H9 (cell line): ENCODE measurements at regions not wholly inside any gene's neighbourhood (a gene's known extent, or its start where the extent isn't known, plus 50 kb on each side); places are given as distances from the start of the nearest gene placed in this dataset.

Experiments used
- DNase-seq: peaks from one replicate; pipeline ENCODE4 v3.0.0-alpha.2; 2017
- H2AFZ ChIP-seq: one replicate; pipeline ENCODE4 v1.6.1; 2013; ENCODE audit warnings: mild to moderate bottlenecking, low read length, control low read depth, moderate library complexity
- H2AK5ac ChIP-seq: 2 replicates; pipeline ENCODE4 v1.6.1; 2013; ENCODE audit warnings: low read length, control low read depth, mixed read lengths; ENCODE audit not compliant: insufficient read length
- H2BK120ac ChIP-seq: one replicate; pipeline ENCODE4 v1.6.1; 2013; ENCODE audit warnings: low read depth, mild to moderate bottlenecking, low read length, control low read depth, inconsistent platforms; ENCODE audit not compliant: poor library complexity, severe bottlenecking
- H2BK12ac ChIP-seq: 2 replicates; pipeline ENCODE4 v1.6.1; 2013; ENCODE audit warnings: low read length, control low read depth, mixed read lengths, low read depth; ENCODE audit not compliant: insufficient read length
- H2BK15ac ChIP-seq: 2 replicates; pipeline ENCODE4 v1.6.1; 2013; ENCODE audit warnings: low read depth, low read length, control low read depth
- H2BK20ac ChIP-seq: one replicate; pipeline ENCODE4 v1.6.1; 2013; ENCODE audit warnings: low read depth, mild to moderate bottlenecking, low read length, control low read depth, inconsistent platforms; ENCODE audit not compliant: poor library complexity, severe bottlenecking
- H2BK5ac ChIP-seq: 2 replicates; pipeline ENCODE4 v1.6.1; 2013; ENCODE audit warnings: low read length, control low read depth, mixed read lengths; ENCODE audit not compliant: insufficient read length
- H3K14ac ChIP-seq: 2 replicates; pipeline ENCODE4 v1.6.1; 2013; ENCODE audit warnings: low read length, control low read depth; ENCODE audit not compliant: insufficient read depth
- H3K18ac ChIP-seq: 2 replicates; pipeline ENCODE4 v1.6.1; 2013; ENCODE audit warnings: low read depth, mild to moderate bottlenecking, mixed read lengths, low read length, control low read depth; ENCODE audit not compliant: insufficient read length
- H3K23ac ChIP-seq: 2 replicates; pipeline ENCODE4 v1.6.1; 2013; ENCODE audit warnings: low read length, control low read depth, mixed read lengths, low read depth; ENCODE audit not compliant: insufficient read length
- H3K23me2 ChIP-seq: 2 replicates; pipeline ENCODE4 v1.6.1; 2013; ENCODE audit warnings: low read depth, mild to moderate bottlenecking, mixed read lengths, low read length, control low read depth; ENCODE audit not compliant: insufficient read length, poor library complexity, severe bottlenecking
- H3K27ac ChIP-seq: 2 replicates; pipeline ENCODE4 v1.5.1; 2013; ENCODE audit warnings: low read length, control low read depth, mixed read lengths, low read depth; ENCODE audit not compliant: insufficient read length
- H3K27me3 ChIP-seq: 2 replicates; pipeline ENCODE4 v1.6.1; 2013; ENCODE audit warnings: low read length, control low read depth, inconsistent platforms; ENCODE audit not compliant: insufficient read depth
- H3K4ac ChIP-seq: 2 replicates; pipeline ENCODE4 v1.6.1; 2013; ENCODE audit warnings: low read depth, mild to moderate bottlenecking, control low read depth, inconsistent platforms, low read length, moderate library complexity
- H3K4me1 ChIP-seq: 2 replicates; pipeline ENCODE4 v1.6.1; 2013; ENCODE audit warnings: low read length, control low read depth, inconsistent platforms; ENCODE audit not compliant: insufficient read depth
- H3K4me2 ChIP-seq: 2 replicates; pipeline ENCODE4 v1.6.1; 2013; ENCODE audit warnings: low read length, control low read depth, mixed read lengths; ENCODE audit not compliant: insufficient read length, insufficient read depth
- H3K56ac ChIP-seq: 2 replicates; pipeline ENCODE4 v1.6.1; 2013; ENCODE audit warnings: low read depth, mild to moderate bottlenecking, mixed read lengths, low read length, control low read depth; ENCODE audit not compliant: insufficient read length
- H3K79me1 ChIP-seq: 2 replicates; pipeline ENCODE4 v1.6.1; 2013; ENCODE audit warnings: low read depth, mild to moderate bottlenecking, moderate library complexity, low read length, control low read depth, inconsistent platforms; ENCODE audit not compliant: insufficient read depth, poor library complexity, severe bottlenecking
- H3K79me2 ChIP-seq: 2 replicates; pipeline ENCODE4 v1.6.1; 2013; ENCODE audit warnings: low read length, control low read depth, inconsistent platforms; ENCODE audit not compliant: insufficient read depth
- H3K9ac ChIP-seq: 2 replicates; pipeline ENCODE4 v1.6.1; 2013; ENCODE audit warnings: low read length, control low read depth, mixed read lengths; ENCODE audit not compliant: insufficient read length; ENCODE audit errors: extremely low read depth
- H3K9me3 ChIP-seq: one replicate; pipeline ENCODE4 v1.6.1; 2013; ENCODE audit warnings: low read depth, low read length, inconsistent platforms; ENCODE audit not compliant: control insufficient read depth
- H3T11ph ChIP-seq: one replicate; pipeline ENCODE4 v1.6.1; 2013; ENCODE audit warnings: mild to moderate bottlenecking, low read length, control low read depth, inconsistent platforms
- H4K20me1 ChIP-seq: one replicate; pipeline ENCODE4 v1.6.1; 2013; ENCODE audit not compliant: control insufficient read depth, insufficient read length, insufficient read depth
- H4K5ac ChIP-seq: 2 replicates; pipeline ENCODE4 v1.6.1; 2013; ENCODE audit warnings: low read depth, mild to moderate bottlenecking, mixed read lengths, low read length, control low read depth; ENCODE audit not compliant: insufficient read length
- H4K8ac ChIP-seq: replicated peaks from 2 replicates; pipeline ENCODE4 v1.6.1; 2013; ENCODE audit warnings: low read length, control low read depth, mixed read lengths, low read depth; ENCODE audit not compliant: insufficient read length
- H4K91ac ChIP-seq: 2 replicates; pipeline ENCODE4 v1.6.1; 2013; ENCODE audit warnings: low read depth, mild to moderate bottlenecking, moderate library complexity, mixed read lengths, low read length, control low read depth; ENCODE audit not compliant: insufficient read length
- H3K27ac Mint-ChIP-seq, 3 experiments: 2 replicates in 2 of 3; 3 replicates in 1 of 3; pipeline ENCODE4 v1.8.0; 2020 to 2021; ENCODE audit warnings: mixed read lengths in 3 of 3, mild to moderate bottlenecking in 1 of 3, moderate library complexity in 1 of 3
- H3K27me3 Mint-ChIP-seq: 2 replicates; pipeline ENCODE4 v1.8.0; 2021; ENCODE audit warnings: low read depth, mild to moderate bottlenecking, moderate library complexity, mixed read lengths
- H3K36me3 Mint-ChIP-seq, 3 experiments: 2 replicates in 2 of 3; 3 replicates in 1 of 3; pipeline ENCODE4 v1.8.0; 2020 to 2021; ENCODE audit warnings: low read depth in 3 of 3, mixed read lengths in 3 of 3; ENCODE audit not compliant: insufficient read depth in 1 of 3
- H3K4me1 Mint-ChIP-seq, 2 experiments: 2 replicates each; pipeline ENCODE4 v1.8.0; 2020; ENCODE audit warnings: mixed read lengths in 2 of 2
- H3K4me3 Mint-ChIP-seq, 2 experiments: 2 replicates in 1 of 2; 3 replicates in 1 of 2; pipeline ENCODE4 v1.8.0; 2020 to 2021; ENCODE audit warnings: mild to moderate bottlenecking in 2 of 2, mixed read lengths in 2 of 2, moderate library complexity in 1 of 2
- H3K9me3 Mint-ChIP-seq, 2 experiments: 2 replicates in 1 of 2; 3 replicates in 1 of 2; pipeline ENCODE4 v1.8.0; 2020; ENCODE audit warnings: mild to moderate bottlenecking in 2 of 2, mixed read lengths in 2 of 2, moderate library complexity in 1 of 2
- CTCF ChIP-seq: fragments of 200-600 bp; sonication (generic); conservative IDR thresholded peaks from 3 replicates; pipeline ENCODE4 v1.8.0; 2021; ENCODE audit warnings: antibody characterized with exemption, mild to moderate bottlenecking
- WGBS: extraction: QIAGEN DNeasy Blood & Tissue Kit; methylation state at CpG from one replicate; pipeline ENCODE4 v1.1.7; 2013; ENCODE audit warnings: missing lambda C conversion rate, low lambda C conversion rate, mixed read lengths; ENCODE audit not compliant: insufficient read length; ENCODE audit errors: extremely low coverage; 5-methylcytosine and 5-hydroxymethylcytosine counted together

- H3K27ac ChIP-seq: no peak overlapping the region
- Mint-ChIP-seq H3K27me3 (peaks cover 2% of the 10 kb centered on the region; the same call in 1 of the 2 replicates), H3K27ac (no peak overlapping the region), H3K4me1 (peaks cover 0 to 9% of the 10 kb centered on the region in 2 experiments; a peak in 2 of 4 replicates), H3K36me3 (peaks cover 18 to 35% (median 24%) of the 10 kb centered on the region in 3 experiments), H3K4me3 (no peak overlapping the region), H3K9me3 (peaks cover 25 to 30% of the 10 kb centered on the region in 2 experiments)
- no peak for DNase-seq
- H2BK5ac ChIP-seq: no peak overlapping the region
- H3K56ac ChIP-seq: no peak overlapping the region
- H3K79me2 ChIP-seq: no peaks in the 10 kb centered on the region; the same call in 1 of the 2 replicates
- no peaks in the 10 kb centered on the region for H4K20me1 ChIP-seq
- peaks cover 7% of the 10 kb centered on the region for H3K9me3 ChIP-seq
- no peak overlapping the region for H4K91ac ChIP-seq
- H3K4me1 ChIP-seq: peaks cover 1% of the 10 kb centered on the region; the same call in 1 of the 2 replicates
- H2BK15ac ChIP-seq: no peak overlapping the region
- no CpG with 5 or more reads among the region's 1 CpG for WGBS
- H3T11ph ChIP-seq: no peak overlapping the region
- no peaks in the 10 kb centered on the region for H3K27me3 ChIP-seq
- no peak overlapping the region for H3K9ac ChIP-seq
- H3K14ac ChIP-seq: no peak overlapping the region
- no peak overlapping the region for H2BK120ac ChIP-seq
- H2BK12ac ChIP-seq: no peak overlapping the region
- no peak overlapping the region for H3K18ac ChIP-seq
- no peak for TF ChIP-seq CTCF
- H2AK5ac ChIP-seq: no peak overlapping the region
- no peak overlapping the region for H4K8ac ChIP-seq
- no peak overlapping the region for H3K4me2 ChIP-seq
- H3K23ac ChIP-seq: no peak overlapping the region
- H3K4ac ChIP-seq: no peak overlapping the region
- no peaks in the 10 kb centered on the region for H3K79me1 ChIP-seq
- no peak overlapping the region for H2BK20ac ChIP-seq
- no peak overlapping the region for H2AFZ ChIP-seq
- H4K5ac ChIP-seq: no peak overlapping the region
- H3K23me2 ChIP-seq: no peaks in the 10 kb centered on the region
Observed at GRCh38 chr4:103289186-103289585, 91.0 kb upstream of the CENPE start.
